AG09319 (cell line): ENCODE measurements at regions not wholly inside any gene's neighbourhood (a gene's known extent, or its start where the extent isn't known, plus 50 kb on each side); places are given as distances from the start of the nearest gene placed in this dataset.

Source experiments
- DNase-seq: peaks from one replicate; pipeline ENCODE4 v3.0.0-alpha.2; 2010; ENCODE audit warnings: low read depth; ENCODE audit errors: extremely low read depth
- TF ChIP-seq, protein P1 (sequence below): IDR thresholded peaks from 2 replicates; pipeline ENCODE4 v1.5.1; 2011; ENCODE audit warnings: low read depth, mild to moderate bottlenecking, inconsistent platforms, low read length, moderate library complexity

GRCh38 chr11:91786097-91786496, 438.5 kb upstream of the FAT3 start:
- DNase-seq, result no peak

GRCh38 chr11:91783173-91783572, 441.4 kb upstream of the FAT3 start:
- TF ChIP-seq, protein P1, sequence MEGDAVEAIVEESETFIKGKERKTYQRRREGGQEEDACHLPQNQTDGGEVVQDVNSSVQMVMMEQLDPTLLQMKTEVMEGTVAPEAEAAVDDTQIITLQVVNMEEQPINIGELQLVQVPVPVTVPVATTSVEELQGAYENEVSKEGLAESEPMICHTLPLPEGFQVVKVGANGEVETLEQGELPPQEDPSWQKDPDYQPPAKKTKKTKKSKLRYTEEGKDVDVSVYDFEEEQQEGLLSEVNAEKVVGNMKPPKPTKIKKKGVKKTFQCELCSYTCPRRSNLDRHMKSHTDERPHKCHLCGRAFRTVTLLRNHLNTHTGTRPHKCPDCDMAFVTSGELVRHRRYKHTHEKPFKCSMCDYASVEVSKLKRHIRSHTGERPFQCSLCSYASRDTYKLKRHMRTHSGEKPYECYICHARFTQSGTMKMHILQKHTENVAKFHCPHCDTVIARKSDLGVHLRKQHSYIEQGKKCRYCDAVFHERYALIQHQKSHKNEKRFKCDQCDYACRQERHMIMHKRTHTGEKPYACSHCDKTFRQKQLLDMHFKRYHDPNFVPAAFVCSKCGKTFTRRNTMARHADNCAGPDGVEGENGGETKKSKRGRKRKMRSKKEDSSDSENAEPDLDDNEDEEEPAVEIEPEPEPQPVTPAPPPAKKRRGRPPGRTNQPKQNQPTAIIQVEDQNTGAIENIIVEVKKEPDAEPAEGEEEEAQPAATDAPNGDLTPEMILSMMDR, result no peak
- DNase-seq, result no peak

More at GRCh38 chr11:91786097-91786496, 438.5 kb upstream of the FAT3 start:
- TF ChIP-seq, protein P1, result no peak

GRCh38 chr11:91778758-91779157, 445.9 kb upstream of the FAT3 start:
- TF ChIP-seq, protein P1, result no peak
- no peak for DNase-seq

DNA sequence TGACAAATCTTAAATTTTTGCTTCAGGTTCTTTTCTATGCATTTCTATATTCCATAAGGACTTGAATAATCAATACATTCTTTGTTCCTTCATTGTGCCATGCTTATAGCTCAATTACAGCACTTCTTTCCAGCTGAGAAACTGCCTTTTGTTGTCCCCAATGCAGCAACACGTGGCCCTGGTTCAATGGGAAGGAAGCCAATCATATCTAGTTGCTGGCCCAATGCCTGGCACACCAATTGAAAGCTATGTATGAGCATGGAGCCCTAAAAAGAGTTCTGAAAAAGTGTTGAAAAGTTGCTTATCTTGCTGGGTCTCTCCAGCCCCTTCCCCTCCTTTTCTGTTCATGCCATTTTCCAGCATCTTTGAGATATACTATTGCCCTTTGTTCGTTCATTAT, 448.0 kb upstream of the FAT3 start:
- TF ChIP-seq, protein P1, result no peak
- no peak for DNase-seq

DNA sequence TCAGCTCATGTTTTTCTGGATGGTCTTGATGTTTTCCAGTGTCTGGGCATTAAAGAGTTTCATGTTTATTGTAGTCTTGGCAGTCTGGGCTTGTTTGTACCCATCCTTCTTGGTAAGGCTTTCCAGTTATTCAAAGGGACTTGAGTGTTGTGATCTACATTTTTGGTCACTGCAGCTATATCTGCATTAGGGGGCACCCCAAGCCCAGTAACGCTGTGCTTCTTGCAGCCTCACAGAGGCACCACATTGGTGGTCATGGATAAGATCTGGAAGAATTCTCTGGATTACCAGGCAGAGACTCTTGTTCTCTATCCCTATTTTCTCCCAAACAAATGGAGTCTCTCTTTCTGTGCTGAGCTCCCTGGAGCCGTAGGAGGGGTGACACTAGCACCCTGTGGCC, 451.5 kb upstream of the FAT3 start:
- TF ChIP-seq, protein P1, result no peak
- no peak for DNase-seq

DNA sequence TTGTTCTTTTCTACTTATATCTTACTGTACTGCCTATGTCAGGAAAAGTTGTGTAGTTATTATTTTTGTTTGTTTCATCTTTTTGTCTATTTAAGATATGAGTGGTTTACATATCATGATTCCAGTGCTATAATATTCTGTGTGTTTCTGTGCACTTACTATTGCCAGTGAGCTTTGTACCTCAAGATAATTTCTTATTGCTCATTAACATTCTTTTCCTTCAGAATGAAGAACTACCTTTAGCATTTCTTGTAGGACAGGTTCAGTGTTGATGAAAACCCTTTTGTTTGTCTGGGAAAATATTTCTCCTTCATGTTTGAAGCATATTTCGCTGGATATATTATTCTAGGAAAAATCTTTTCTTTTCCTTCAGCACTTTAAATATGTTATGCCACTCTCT, 452.7 kb upstream of the FAT3 start:
- DNase-seq, result no peak
- TF ChIP-seq, protein P1, result no peak

GRCh38 chr11:91768783-91769182, 455.8 kb upstream of the FAT3 start:
- no peak for DNase-seq
- TF ChIP-seq, protein P1, result no peak

GRCh38 chr11:91763331-91763730, 461.3 kb upstream of the FAT3 start:
- TF ChIP-seq, protein P1, result no peak

More at GRCh38 chr11:91763331-91763730, 461.3 kb upstream of the FAT3 start:
- no peak for DNase-seq
